Chondrocyte (in vitro differentiated cells): ENCODE measurements at regions not wholly inside any gene's neighbourhood (a gene's known extent, or its start where the extent isn't known, plus 50 kb on each side); places are given as distances from the start of the nearest gene placed in this dataset.

Experiments used
- DNase-seq: peaks from one replicate; pipeline ENCODE4 v3.0.0; 2021; ENCODE audit warnings: mixed read lengths, low spot score
- H3K27ac Mint-ChIP-seq: one replicate; pipeline ENCODE4 v1.8.0; 2021; ENCODE audit warnings: mild to moderate bottlenecking, moderate library complexity, mixed read lengths; ENCODE audit not compliant: unreplicated experiment
- H3K27me3 Mint-ChIP-seq: 2 replicates; pipeline ENCODE4 v1.8.0; 2021; ENCODE audit warnings: low read depth, mixed read lengths
- H3K36me3 Mint-ChIP-seq: 2 replicates; pipeline ENCODE4 v1.8.0; 2021; ENCODE audit warnings: low read depth, mixed read lengths
- H3K4me1 Mint-ChIP-seq: 2 replicates; pipeline ENCODE4 v1.8.0; 2021; ENCODE audit warnings: low read depth, mild to moderate bottlenecking, mixed read lengths
- H3K4me3 Mint-ChIP-seq: one replicate; pipeline ENCODE4 v1.8.0; 2021; ENCODE audit warnings: mild to moderate bottlenecking, moderate library complexity, mixed read lengths; ENCODE audit not compliant: unreplicated experiment
- H3K9me3 Mint-ChIP-seq: 2 replicates; pipeline ENCODE4 v1.8.0; 2021; ENCODE audit warnings: low read depth, mixed read lengths
- TF ChIP-seq, protein P1 (sequence below): fragments of 200-600 bp; sonication (generic); IDR thresholded peaks from 2 replicates; pipeline ENCODE4 v1.5.0; 2021; ENCODE audit warnings: antibody characterized with exemption, mild to moderate bottlenecking, moderate library complexity

DNA sequence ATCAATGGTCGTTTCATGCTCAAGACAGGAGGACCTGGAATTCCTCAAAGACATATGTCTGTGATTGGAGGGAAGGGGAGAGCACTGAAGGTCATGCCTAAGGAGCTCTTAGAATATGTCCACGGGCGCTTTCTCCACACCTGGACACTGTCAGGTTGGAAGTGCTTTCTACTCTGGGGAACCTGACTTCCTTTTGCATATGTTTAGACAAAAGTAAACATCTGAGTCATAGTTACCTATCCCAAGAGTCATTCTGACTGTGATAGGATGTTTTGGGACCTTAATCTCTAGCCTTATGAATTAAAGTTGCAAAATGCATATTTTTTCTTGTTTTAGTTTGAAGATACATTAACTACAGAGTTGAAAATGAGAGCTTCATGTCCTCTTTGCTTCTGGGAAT lies 251.7 kb downstream of the KLF6 start:
- H3K9me3 Mint-ChIP-seq, result no peaks in the 10 kb centered on the region
- peaks cover 39% of the 10 kb centered on the region for H3K4me1 Mint-ChIP-seq
- TF ChIP-seq, protein P1, sequence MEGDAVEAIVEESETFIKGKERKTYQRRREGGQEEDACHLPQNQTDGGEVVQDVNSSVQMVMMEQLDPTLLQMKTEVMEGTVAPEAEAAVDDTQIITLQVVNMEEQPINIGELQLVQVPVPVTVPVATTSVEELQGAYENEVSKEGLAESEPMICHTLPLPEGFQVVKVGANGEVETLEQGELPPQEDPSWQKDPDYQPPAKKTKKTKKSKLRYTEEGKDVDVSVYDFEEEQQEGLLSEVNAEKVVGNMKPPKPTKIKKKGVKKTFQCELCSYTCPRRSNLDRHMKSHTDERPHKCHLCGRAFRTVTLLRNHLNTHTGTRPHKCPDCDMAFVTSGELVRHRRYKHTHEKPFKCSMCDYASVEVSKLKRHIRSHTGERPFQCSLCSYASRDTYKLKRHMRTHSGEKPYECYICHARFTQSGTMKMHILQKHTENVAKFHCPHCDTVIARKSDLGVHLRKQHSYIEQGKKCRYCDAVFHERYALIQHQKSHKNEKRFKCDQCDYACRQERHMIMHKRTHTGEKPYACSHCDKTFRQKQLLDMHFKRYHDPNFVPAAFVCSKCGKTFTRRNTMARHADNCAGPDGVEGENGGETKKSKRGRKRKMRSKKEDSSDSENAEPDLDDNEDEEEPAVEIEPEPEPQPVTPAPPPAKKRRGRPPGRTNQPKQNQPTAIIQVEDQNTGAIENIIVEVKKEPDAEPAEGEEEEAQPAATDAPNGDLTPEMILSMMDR, result no peak
- H3K27ac Mint-ChIP-seq, result no peak overlapping the region
- DNase-seq, result no peak
- no peak overlapping the region for H3K4me3 Mint-ChIP-seq
- no peaks in the 10 kb centered on the region for H3K36me3 Mint-ChIP-seq
- no peaks in the 10 kb centered on the region for H3K27me3 Mint-ChIP-seq

DNA sequence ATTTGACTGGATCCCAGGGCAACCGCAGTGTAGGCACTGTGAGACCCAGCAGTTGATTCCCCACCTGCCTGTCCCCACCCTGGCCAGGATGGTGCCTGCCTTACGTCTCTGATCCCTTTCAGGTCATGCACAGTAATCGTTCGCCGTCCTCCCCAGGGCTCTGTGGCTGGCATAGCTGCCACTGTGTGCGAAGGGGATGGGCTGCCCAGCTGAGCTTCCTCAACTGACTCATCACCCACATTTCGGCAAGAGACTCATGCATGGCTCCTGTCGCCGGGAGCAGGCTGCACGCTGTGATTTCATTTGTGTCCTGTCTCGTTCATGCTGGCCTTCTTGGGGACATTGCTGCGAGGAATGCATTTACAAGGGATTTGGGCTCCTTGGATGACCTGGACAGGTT lies 252.4 kb downstream of the KLF6 start:
- Mint-ChIP-seq H3K27me3 (no peaks in the 10 kb centered on the region), H3K4me3 (no peak overlapping the region), H3K9me3 (no peaks in the 10 kb centered on the region), H3K27ac (no peak overlapping the region), H3K36me3 (no peaks in the 10 kb centered on the region), H3K4me1 (peaks cover 41% of the 10 kb centered on the region)
- TF ChIP-seq, protein P1, result no peak
- no peak for DNase-seq

DNA sequence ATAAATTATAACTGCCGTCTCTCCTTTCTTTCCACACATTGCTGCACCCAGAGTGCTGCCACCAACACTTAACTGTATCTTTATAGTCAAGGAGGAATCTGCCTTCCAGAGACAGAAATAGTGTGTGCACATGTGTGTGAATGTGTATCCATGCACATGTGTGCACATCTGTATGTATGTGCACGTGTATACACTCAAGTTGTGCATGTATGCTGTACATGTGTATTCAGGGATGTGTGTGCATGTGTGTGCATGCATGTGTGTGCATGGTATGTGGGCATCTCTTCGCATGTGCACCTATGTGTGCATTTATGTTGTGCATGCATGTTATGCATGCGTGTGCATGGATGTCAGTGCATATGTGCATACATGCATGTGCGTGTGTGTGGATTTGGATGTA lies 253.3 kb downstream of the KLF6 start:
- H3K9me3 Mint-ChIP-seq, result no peaks in the 10 kb centered on the region
- DNase-seq, result no peak
- H3K36me3 Mint-ChIP-seq, result no peaks in the 10 kb centered on the region
- H3K27me3 Mint-ChIP-seq, result no peaks in the 10 kb centered on the region
- peaks cover 49% of the 10 kb centered on the region for H3K4me1 Mint-ChIP-seq
- TF ChIP-seq, protein P1, result no peak
- H3K4me3 Mint-ChIP-seq, result no peak overlapping the region
- H3K27ac Mint-ChIP-seq, result no peak overlapping the region

DNA sequence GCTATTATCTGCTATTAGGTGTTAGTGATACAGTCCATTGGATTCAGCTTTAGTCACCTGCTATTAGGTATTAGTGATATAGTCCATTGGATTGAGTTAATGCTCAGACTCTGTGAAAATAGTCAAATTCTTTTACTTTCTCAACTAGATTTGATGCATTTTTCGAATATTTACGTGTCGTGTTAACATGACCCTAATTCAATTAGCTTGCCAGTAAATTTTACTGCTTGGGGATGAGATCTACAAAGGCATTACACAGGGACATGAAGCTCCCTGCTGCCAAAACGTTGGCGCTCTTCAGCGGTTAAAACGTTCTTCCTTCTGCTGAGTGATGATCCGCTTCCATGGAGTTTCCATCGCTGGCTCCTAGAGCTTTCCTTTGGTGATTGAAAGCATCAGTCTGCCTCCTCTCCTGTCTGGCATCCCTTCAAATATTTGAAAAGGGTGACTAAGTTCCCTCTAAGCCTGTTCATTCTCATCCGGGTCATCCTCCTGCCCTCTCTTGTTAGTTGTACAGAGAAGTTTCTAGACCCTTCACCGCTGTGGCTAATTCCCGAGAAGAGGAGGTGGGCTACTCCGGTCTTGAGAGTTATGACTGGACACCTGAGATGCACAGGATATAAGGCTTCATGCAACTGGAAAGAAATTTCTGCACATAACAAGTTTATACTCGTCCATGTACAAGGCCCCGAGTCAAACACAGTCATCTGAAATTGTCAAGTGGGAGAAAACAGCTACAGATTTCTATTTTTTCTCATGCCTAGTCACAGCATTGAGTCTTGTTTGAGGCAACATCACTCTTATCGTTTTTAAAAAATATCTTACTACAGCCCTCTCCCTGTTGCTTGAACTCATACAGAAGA lies 254.0 kb downstream of the KLF6 start:
- Mint-ChIP-seq H3K36me3 (no peaks in the 10 kb centered on the region), H3K27ac (no peak overlapping the region), H3K4me1 (peaks cover 56% of the 10 kb centered on the region), H3K27me3 (no peaks in the 10 kb centered on the region), H3K9me3 (peaks cover under 1% of the 10 kb centered on the region), H3K4me3 (no peak overlapping the region)
- no peak for DNase-seq
- TF ChIP-seq, protein P1, result no peak

DNA sequence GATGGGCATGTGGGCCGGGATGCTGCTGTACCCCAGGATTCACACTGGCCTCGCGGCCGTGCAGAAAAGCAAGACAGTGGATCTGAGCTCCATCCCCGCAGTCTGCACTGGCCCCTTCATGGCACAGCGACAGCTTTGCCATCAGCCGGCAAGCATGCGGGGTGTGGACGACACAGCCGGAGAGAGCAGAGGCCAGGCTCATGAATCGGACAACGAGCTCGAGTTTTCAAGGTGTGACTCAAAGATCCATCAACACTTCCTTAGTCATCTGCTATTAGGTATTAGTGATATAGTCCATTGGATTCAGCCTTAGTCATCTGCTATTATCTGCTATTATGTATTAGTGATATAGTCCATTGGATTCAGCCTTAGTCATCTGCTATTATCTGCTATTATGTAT lies 254.7 kb downstream of the KLF6 start:
- TF ChIP-seq, protein P1, result no peak

More for the DNA sequence above, 254.7 kb downstream of the KLF6 start:
- no peaks in the 10 kb centered on the region for H3K36me3 Mint-ChIP-seq
- H3K4me3 Mint-ChIP-seq, result no peak overlapping the region
- H3K4me1 Mint-ChIP-seq, result peaks cover 62% of the 10 kb centered on the region
- H3K9me3 Mint-ChIP-seq, result peaks cover 3% of the 10 kb centered on the region
- H3K27me3 Mint-ChIP-seq, result no peaks in the 10 kb centered on the region
- no peak overlapping the region for H3K27ac Mint-ChIP-seq
- no peak for DNase-seq
